GM12873 (cell line): ENCODE measurements at regions not wholly inside any gene's neighbourhood (a gene's known extent, or its start where the extent isn't known, plus 50 kb on each side); places are given as distances from the start of the nearest gene placed in this dataset.

Experiments used
- CTCF ChIP-seq: IDR thresholded peaks from 2 replicates; pipeline ENCODE4 v1.5.1; 2012; ENCODE audit warnings: low read depth, mild to moderate bottlenecking, moderate library complexity, low read length, control low read depth; ENCODE audit not compliant: insufficient read depth; ENCODE audit errors: missing control alignments

- TF ChIP-seq CTCF = no peak
Observed at GRCh38 chr2:138964418-138964817, 184.2 kb upstream of the NXPH2 start.

GRCh38 chr2:138962686-138963085 is 182.5 kb upstream of the NXPH2 start:
- TF ChIP-seq CTCF = no peak

- no peak for TF ChIP-seq CTCF
Observed at GRCh38 chr2:138960191-138960590, 180.0 kb upstream of the NXPH2 start.

- no peak for TF ChIP-seq CTCF
Observed at GRCh38 chr2:138959031-138959430, 178.8 kb upstream of the NXPH2 start.

- TF ChIP-seq CTCF = no peak
Observed at GRCh38 chr2:138956116-138956515, 175.9 kb upstream of the NXPH2 start.

GRCh38 chr2:138950486-138950885 is 170.3 kb upstream of the NXPH2 start:
- TF ChIP-seq CTCF = no peak

- no peak for TF ChIP-seq CTCF
Observed at GRCh38 chr2:138949517-138949916, 169.3 kb upstream of the NXPH2 start.
